PC-3 (cell line): ENCODE measurements at regions not wholly inside any gene's neighbourhood (a gene's known extent, or its start where the extent isn't known, plus 50 kb on each side); places are given as distances from the start of the nearest gene placed in this dataset.

Experiments used
- ATAC-seq: fragments of 200-7000 bp; cut with Tn5 transposase; 2 replicates; pipeline ENCODE4 v1.9.1; 2020; ENCODE audit warnings: mild to moderate bottlenecking, moderate library complexity
- BruUV-seq: library from RNA; stranded (reverse); fragments of 400-500 nt; replicated peaks from 2 replicates; lab custom pipeline; 2021; lab: Mats Ljungman, UMichigan
- CTCF ChIA-PET: fragments of 300-600 bp; sonication (Branson Sonifier 250); formaldehyde crosslinking; loops from one replicate; lab custom pipeline; 2022; ENCODE audit warnings: antibody characterized with exemption; lab: Charles Lee
- POLR2A ChIA-PET: fragments of 300-600 bp; sonication (Branson Sonifier 250); formaldehyde crosslinking; loops from one replicate; lab custom pipeline; 2022; ENCODE audit warnings: antibody characterized with exemption; ENCODE audit not compliant: unreplicated experiment; lab: Charles Lee
- DNase-seq: peaks from one replicate; pipeline ENCODE4 v3.0.0-alpha.2; 2015
- H2AFZ ChIP-seq: fragments of 300-600 bp; sonication (generic); 2 replicates; pipeline ENCODE4 v1.6.0; 2016; ENCODE audit warnings: antibody characterized with exemption, low read length
- H3F3A ChIP-seq: fragments of 300-600 bp; sonication (generic); one replicate; pipeline ENCODE4 v1.6.0; 2017; ENCODE audit warnings: antibody characterized with exemption, low read length, control low read depth, mild to moderate bottlenecking; ENCODE audit not compliant: unreplicated experiment
- H3K27ac ChIP-seq: fragments of 300-600 bp; sonication (generic); 2 replicates; pipeline ENCODE4 v1.5.1; 2016; ENCODE audit warnings: mild to moderate bottlenecking, low read length
- H3K27me3 ChIP-seq: fragments of 300-600 bp; sonication (generic); 2 replicates; pipeline ENCODE4 v1.6.1; 2016; ENCODE audit warnings: low read length, mixed read lengths
- H3K36me3 ChIP-seq: fragments of 300-600 bp; sonication (generic); 2 replicates; pipeline ENCODE4 v1.6.1; 2016; ENCODE audit warnings: low read depth, mixed run types, low read length, mixed read lengths
- H3K4me1 ChIP-seq: fragments of 300-600 bp; sonication (generic); 2 replicates; pipeline ENCODE4 v1.5.1; 2016; ENCODE audit warnings: low read length; ENCODE audit not compliant: insufficient read depth
- H3K4me2 ChIP-seq: fragments of 300-600 bp; sonication (generic); 2 replicates; pipeline ENCODE4 v1.6.0; 2016; ENCODE audit warnings: low read length
- H3K4me3 ChIP-seq: fragments of 300-600 bp; sonication (generic); 2 replicates; pipeline ENCODE4 v1.5.1; 2016; ENCODE audit warnings: mild to moderate bottlenecking, low read length, mixed read lengths
- H3K79me2 ChIP-seq: fragments of 300-600 bp; sonication (generic); 2 replicates; pipeline ENCODE4 v1.6.1; 2017; ENCODE audit warnings: low read length, mixed read lengths
- H3K9ac ChIP-seq: fragments of 300-600 bp; sonication (generic); 2 replicates; pipeline ENCODE4 v1.6.0; 2016; ENCODE audit warnings: mild to moderate bottlenecking, low read length
- H3K9me2 ChIP-seq: fragments of 300-600 bp; sonication (generic); replicated peaks from 2 replicates; pipeline ENCODE4 v1.6.1; 2016; ENCODE audit warnings: mixed run types, low read length, mixed read lengths
- H3K9me3 ChIP-seq: fragments of 300-600 bp; sonication (generic); 2 replicates; pipeline ENCODE4 v1.6.1; 2016; ENCODE audit warnings: low read length, mixed read lengths
- H4K20me1 ChIP-seq: fragments of 300-600 bp; sonication (generic); 2 replicates; pipeline ENCODE4 v1.6.1; 2016; ENCODE audit warnings: low read length, mixed read lengths
- EZH2 ChIP-seq: fragments of 300-600 bp; sonication (generic); IDR thresholded peaks from one replicate; pipeline ENCODE4 v1.6.1; 2017; ENCODE audit warnings: antibody characterized with exemption, mild to moderate bottlenecking, low read length; ENCODE audit not compliant: unreplicated experiment
- EZH2phosphoT487 ChIP-seq: fragments of 300-600 bp; sonication (generic); IDR thresholded peaks from 2 replicates; pipeline ENCODE4 v1.6.1; 2018; ENCODE audit warnings: mild to moderate bottlenecking, antibody characterized with exemption, low read length, borderline replicate concordance
- intact Hi-C: fragments of 100-400 bp; cut with micrococcal nuclease; formaldehyde crosslinking; loops from 2 replicates; pipeline ENCODE4 v1.9.0; 2023
- TF ChIP-seq, protein P1 (sequence below): fragments of 300-600 bp; sonication (generic); conservative IDR thresholded peaks from 2 replicates; pipeline ENCODE4 v1.5.1; 2017; ENCODE audit warnings: antibody characterized with exemption, low read depth, mild to moderate bottlenecking, low read length

DNA sequence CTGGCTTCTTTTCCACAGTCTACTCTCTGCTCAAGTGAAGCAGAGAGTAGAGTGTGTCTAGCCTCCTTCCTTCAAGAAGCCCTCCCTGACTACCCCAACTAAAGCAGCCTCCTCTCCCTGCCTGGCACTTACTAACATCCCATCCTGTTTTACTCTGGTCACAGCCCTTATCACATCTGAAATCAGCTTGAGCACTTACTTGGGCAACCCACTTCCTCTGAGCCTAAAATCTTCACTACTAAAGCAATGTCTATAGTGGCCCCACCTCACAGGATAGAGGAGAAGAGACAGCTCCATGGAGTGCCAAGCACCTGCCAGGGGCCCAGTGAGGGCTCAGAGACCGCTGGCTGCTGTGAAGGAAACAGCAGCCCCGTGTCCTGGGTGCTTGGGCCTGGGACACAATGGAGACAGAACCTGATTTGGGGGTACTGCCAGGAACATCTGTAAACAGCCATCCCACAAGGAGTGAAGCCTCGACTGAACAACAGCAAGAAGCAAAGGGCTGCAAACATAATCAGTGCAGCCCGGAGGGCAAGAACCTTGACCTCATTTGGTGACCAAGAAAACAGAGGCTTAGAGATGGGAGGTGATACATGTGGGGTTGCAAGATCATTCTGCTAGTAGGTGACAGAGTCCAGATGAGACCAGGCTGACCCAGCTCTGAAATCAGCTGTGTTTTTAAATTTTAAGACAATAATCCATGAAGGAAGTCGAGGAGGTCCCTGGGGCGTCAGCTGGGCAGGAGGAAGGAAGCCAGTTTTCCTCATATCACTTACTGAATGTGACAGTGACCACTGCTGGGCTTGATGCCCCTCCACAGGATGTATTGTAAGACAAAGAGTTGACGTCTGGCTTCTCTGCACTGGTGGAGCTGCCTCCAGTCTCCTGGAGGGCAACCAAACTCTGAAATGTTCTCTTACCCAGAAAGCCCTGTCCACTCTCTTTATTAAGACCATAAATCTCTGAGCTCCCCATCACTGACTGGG, 710.6 kb downstream of the MATN1 start:
- Histone ChIP-seq H3K27ac (no peak overlapping the region), H3K9me3 (no peaks in the 10 kb centered on the region), H3K4me1 (peaks cover 4% of the 10 kb centered on the region; the same call in 1 of the 2 replicates), H3K4me2 (no peak overlapping the region), H3K9ac (no peak overlapping the region), H3F3A (no peaks in the 10 kb centered on the region), H2AFZ (no peak overlapping the region), H3K4me3 (no peak overlapping the region), H4K20me1 (no peaks in the 10 kb centered on the region), H3K36me3 (no peaks in the 10 kb centered on the region), H3K79me2 (no peaks in the 10 kb centered on the region), H3K9me2 (no peaks in the 10 kb centered on the region), H3K27me3 (no peaks in the 10 kb centered on the region)
- CTCF ChIA-PET, result no interaction called here
- intact Hi-C loops, result no loop called here
- no TSS peak for BruUV-seq
- DNase-seq, result no peak
- POLR2A ChIA-PET, result no interaction called here
- ATAC-seq, result no peak
- TF ChIP-seq, protein P1, sequence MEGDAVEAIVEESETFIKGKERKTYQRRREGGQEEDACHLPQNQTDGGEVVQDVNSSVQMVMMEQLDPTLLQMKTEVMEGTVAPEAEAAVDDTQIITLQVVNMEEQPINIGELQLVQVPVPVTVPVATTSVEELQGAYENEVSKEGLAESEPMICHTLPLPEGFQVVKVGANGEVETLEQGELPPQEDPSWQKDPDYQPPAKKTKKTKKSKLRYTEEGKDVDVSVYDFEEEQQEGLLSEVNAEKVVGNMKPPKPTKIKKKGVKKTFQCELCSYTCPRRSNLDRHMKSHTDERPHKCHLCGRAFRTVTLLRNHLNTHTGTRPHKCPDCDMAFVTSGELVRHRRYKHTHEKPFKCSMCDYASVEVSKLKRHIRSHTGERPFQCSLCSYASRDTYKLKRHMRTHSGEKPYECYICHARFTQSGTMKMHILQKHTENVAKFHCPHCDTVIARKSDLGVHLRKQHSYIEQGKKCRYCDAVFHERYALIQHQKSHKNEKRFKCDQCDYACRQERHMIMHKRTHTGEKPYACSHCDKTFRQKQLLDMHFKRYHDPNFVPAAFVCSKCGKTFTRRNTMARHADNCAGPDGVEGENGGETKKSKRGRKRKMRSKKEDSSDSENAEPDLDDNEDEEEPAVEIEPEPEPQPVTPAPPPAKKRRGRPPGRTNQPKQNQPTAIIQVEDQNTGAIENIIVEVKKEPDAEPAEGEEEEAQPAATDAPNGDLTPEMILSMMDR, result no peak
- TF ChIP-seq EZH2 (no peak), EZH2phosphoT487 (no peak)

DNA sequence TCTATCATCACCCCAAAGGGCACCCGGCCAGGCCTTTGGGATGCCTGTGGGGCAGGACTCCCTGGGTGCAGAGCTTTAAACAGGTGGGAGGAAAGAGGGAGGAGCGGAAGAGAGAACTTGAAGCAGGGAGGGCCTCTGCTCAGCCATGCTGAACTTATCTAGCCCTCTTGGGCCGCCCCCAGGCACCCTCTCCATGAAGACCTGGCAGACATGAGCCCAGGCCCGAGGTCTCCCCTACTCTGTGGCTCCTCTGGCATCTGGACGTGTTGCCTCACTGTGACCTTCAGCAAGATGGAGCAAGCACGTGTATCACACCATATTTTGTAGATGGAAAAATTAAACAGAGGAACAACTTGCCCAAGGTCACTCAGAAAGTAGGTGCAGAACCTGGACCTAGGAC, 711.4 kb downstream of the MATN1 start:
- TF ChIP-seq EZH2phosphoT487 (no peak), EZH2 (no peak)
- TF ChIP-seq, protein P1, result no peak
- no peak overlapping the region for H2AFZ ChIP-seq
- DNase-seq, result no peak
- H3K79me2 ChIP-seq, result no peaks in the 10 kb centered on the region
- no peaks in the 10 kb centered on the region for H3F3A ChIP-seq
- intact Hi-C loops, result no loop called here
- H3K4me2 ChIP-seq, result no peak overlapping the region
- H3K27me3 ChIP-seq, result no peaks in the 10 kb centered on the region
- no peaks in the 10 kb centered on the region for H3K9me2 ChIP-seq
- peaks cover 4% of the 10 kb centered on the region for H3K4me1 ChIP-seq
- H3K9me3 ChIP-seq, result no peaks in the 10 kb centered on the region
- CTCF ChIA-PET, result no interaction called here
- H4K20me1 ChIP-seq, result no peaks in the 10 kb centered on the region
- ATAC-seq, result no peak
- no peak overlapping the region for H3K4me3 ChIP-seq
- POLR2A ChIA-PET, result no interaction called here
- no peaks in the 10 kb centered on the region for H3K36me3 ChIP-seq
- no TSS peak for BruUV-seq
- H3K9ac ChIP-seq, result no peak overlapping the region
- H3K27ac ChIP-seq, result no peak overlapping the region
